NCI-H2196 (cell line): ENCODE measurements at regions not wholly inside any gene's neighbourhood (a gene's known extent, or its start where the extent isn't known, plus 50 kb on each side); places are given as distances from the start of the nearest gene placed in this dataset.

Experiments used
- DNase-seq: peaks from one replicate; lab custom pipeline; 2025; ENCODE audit not compliant: unreplicated experiment; lab: John Stamatoyannopoulos, UW

DNA sequence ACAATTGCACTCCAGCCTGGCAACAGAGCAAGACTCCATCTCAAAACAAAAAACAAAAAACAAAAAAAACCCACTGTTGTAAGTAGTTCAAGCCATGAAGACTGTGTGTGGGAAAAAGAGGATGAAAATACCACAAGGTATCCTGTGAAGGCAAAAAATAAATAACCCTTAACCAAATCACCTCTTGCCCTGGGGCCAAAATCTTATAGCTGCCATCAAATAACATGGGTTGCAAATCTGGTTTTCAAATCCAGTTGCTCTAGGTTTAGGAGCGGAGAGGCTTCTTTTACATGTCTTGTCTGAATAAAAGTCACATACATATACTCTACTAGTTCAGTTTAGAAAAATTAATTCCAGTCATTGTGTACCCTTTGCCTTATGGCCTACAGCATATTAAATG, 87.0 kb upstream of the STT3B start:
- DNase-seq: no peak

DNA sequence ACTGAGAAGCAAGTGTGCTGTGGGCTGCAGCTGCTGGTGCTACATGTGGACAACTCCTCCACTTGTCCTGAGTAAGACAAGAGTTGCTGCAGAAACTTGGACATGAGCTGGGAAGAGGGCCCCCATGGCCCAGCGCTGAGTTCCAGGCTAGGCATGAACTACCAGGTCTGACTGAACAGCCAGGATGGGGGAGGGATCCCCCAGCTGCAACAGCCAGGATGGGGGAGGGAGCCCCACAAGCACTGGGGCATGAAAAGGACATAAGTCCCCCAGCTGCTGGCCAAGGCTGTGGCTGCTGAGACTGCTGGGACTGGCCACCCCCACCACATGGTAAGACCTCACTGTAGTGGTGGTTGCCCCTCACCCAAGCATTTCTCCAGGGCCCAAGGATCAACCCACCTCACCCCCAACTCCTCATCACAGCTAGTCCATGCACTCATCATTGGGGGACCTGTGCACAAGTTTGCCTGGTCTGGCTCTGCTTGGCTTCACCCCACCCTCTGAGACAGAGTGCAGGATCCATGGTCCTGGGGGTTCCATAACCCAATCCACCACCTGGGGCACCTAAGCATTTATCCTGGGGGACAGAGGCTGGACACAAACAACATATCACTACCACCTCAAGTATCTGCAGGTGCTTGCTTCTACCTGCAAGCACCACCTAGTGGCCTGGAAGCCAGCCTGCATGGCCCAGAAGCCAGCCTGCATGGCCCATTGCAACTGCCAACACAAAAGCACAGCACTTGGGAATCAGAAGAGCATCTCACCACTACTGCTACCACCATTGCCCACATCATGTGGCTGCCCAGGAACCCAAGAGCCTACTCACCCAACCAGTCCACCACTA, 84.5 kb upstream of the STT3B start:
- DNase-seq: no peak

DNA sequence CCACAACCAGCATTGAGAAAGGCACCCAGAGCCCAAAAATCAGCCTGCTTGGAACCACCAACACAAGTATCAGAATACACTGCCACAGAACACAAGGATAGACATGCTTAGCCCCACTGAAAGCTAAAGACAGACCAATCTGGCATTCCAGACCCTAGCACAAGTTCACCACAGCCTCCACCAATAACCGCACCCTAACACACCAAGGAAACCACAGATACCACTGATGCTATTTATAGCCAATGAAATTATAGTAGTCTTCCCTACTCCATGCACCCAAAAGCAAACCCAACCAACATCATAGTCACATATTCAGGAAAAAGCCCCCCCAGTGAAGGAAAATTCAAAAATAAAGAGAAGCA, 83.9 kb upstream of the STT3B start:
- no peak for DNase-seq

DNA sequence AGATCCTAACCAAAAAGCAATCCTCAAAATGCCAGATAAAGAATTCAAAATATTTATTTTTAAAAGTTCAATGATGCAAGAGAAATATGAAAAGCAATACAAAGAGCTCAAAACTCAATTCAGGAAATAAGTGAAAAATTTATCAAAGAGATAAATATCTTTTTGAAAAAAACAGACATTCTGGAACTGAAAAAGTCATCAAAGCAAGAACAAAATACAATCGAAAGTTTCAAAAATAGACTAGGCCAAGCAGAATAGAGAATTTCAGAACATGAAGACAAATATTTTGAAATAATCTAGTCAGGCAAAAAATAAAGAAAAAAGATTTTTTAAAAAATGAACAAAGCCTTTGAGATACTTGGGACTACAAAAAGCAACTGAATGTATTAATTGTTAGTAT, 83.4 kb upstream of the STT3B start:
- no peak for DNase-seq

DNA sequence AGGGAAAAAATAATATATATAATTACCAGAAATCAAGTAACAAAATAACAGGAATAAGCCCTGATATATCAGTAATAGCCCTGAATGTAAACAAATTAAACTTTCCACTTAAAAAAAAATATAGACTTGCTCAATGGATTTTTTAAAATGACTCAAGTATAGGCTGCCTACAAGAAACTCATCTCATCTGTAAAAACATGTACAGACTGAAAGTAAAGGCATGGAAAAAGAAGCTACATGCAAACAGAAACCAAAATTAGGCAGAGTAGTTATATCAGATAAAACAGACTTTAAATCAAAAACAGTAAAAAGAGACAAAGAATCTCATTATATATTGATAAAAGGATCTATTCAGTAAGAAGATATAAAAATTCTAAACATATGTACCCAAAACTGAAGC, 82.4 kb upstream of the STT3B start:
- no peak for DNase-seq

DNA sequence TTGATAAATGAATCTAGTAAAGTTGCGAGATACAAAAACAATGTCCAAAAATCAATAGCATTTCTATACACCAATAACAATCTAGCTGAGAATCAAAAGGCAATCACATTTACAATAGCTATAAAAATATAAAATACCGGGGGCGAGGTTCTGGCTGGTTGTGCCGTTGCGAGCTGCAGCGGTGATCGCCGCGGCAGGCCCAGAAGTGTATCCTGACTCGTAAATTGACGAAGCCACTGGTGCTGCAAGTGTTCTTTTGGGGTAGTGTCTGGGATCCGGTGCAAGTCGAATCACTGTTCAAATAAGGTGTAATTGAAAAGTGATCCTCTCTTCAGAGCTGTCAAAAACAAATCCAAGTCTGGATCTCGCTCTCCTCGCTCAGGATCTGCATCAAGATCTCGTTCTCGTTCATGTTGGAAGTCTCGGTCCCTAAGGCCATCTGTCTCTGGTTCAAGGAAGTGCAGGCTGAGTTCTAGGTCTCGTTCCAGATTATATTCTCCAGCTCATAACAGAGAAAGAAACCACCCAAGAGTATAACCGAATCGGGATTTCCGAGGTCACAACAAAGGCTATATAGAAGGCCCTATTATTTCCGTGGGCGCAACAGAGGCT, 80.1 kb upstream of the STT3B start:
- no peak for DNase-seq

DNA sequence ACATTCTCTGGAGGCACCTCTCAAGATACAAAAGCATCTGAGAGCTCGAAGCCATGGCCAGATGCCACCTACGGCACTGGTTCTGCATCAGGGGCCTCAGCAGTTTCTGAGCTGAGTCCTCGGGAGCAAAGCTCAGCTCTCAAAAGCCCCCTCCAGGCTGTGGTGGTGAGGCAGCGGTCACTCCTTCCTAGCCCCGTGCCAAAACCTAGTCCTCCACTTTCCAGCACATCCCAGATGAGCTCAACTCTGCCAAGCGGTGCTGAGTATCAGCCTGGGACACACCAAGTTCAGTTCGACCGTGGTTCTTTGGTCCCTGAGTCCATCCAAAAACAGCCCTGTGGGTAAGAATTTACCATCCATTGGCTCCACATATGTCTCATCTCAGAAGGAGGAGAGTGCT, 79.3 kb upstream of the STT3B start:
- DNase-seq: no peak

DNA sequence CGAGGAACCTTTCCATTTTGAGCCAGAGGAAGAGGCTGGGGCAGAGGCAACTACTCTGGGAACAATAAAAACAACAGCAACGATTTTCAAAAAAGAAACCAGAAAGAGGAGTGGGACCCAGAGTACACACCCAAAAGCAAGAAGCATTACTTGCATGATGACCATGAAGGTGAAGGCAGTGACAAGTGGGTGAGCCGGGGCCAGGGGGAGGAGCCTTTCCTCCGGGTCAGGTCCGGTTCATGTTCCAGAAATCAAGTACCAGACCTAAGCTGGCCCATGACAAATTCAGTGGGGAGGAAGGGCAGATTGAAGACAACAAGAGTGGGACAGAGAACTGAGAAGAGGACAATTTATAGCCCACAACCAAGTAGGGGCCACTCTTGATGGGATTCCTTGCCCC, 77.2 kb upstream of the STT3B start:
- DNase-seq: no peak

DNA sequence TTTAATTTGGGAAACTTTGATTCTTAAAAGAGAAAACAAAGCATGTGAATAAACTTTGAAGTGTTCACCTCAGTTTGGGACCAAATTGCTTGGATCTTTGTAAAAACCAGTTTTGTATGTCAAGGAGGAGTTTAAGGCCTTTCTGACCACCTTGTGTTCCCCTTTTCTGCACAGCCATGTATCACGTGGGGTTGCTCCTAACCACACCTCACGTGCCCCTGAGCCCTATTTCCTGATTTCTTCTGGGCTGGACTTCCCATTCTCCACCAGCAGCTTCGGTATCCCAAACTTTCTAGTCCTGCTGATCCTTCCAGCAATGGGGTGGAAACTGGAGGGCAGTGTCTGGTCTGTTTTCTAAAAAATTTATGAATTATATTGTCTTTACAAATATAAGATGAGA, 76.4 kb upstream of the STT3B start:
- DNase-seq: no peak

DNA sequence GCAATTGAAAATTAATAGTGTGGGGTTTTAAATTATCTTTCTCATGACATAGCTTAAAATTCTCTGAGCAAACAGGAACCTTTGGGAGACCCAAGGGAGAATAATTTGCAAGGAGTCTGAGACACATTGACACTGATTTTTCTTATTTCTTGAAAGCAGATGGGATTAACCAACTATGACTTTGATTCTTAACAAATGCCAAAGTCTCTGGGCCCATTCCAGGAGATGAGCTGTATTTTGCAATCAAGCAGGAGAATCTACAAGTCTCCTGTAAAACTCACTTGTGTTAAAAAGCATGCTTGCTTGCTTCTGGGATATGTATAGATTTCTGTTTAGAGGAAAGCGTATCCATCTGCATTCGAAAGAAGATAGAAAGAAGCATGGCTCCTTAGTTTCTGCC, 71.3 kb upstream of the STT3B start:
- no peak for DNase-seq

DNA sequence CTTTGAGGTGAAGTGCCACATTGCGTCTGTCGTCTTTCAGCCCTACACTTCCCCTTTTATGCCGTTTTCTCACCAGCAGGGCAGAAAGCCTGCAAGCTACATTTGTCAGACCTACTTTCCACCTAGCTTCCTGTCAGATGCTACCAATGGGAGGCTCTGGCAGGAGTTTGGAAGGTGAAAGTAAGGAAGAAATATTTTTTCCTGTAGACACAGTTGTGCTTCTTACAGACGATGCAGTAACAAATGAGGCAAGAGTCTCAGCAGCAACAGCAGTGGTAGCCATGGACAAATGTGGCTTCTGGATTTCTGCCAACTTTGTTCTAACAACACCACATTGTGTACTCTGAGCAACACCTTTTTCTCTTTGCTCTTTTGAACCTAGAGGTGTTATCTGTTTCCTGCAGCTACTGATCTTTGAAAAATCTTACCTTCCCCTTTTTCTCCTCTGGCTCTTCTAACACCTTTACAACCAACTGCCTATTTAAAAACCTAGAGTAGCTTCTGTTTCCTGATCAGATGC, 70.6 kb upstream of the STT3B start:
- no peak for DNase-seq

DNA sequence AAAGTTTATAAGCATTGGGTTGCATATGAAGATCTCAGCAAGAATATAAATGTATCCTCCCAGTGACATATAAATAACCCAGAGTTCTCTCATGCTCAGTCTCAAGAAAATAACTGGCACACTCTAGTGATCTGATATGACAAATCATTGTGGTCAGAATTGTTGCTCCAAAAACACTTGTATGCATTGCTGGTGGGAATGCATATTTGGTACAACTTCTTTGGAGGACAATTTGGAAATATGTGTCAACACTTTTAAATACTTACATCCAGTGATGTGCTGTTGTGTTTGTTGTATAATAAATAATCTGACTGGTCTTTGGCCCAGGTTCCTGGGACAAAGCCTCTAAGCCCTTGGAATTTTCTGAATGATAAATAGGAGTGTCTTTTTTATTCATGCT, 66.7 kb upstream of the STT3B start:
- DNase-seq: no peak

DNA sequence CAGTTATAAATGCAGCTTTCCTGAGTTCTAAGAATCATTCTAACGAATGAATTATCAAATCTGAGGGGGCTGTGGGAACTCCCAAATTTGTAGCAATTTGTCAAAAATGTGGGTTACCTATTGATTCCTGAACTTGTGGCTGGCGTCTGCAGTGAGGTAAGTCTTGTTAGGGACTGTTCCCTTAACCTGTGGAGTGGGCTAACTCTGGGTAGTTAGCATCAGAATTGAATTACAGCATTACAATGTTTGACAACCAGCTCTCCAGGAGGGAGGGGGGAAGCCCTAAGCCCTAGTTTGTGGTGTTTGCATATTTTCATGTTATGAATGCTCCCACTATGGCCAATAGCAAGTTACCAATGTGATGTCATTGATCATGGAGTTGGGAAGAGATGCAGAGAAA, 65.9 kb upstream of the STT3B start:
- DNase-seq: no peak

DNA sequence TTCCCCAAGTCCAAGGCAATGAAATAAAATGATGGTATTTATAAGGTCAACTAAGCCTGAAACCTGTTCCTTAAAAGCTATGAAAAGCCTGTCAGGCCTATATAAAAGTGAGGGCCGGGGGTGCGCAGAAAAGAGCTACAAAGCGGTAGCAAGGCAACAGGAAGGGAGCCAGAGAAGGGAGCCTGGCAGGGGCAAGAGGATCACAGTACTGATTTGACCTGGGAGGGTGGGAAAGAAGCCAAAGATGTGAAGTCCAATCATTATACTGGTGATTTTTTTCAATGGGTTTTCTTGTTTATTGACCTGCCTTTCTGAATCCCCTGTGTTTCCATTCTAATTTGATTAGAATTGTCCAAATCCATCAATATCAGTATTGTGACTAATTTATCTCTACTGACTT, 64.3 kb upstream of the STT3B start:
- DNase-seq: no peak

DNA sequence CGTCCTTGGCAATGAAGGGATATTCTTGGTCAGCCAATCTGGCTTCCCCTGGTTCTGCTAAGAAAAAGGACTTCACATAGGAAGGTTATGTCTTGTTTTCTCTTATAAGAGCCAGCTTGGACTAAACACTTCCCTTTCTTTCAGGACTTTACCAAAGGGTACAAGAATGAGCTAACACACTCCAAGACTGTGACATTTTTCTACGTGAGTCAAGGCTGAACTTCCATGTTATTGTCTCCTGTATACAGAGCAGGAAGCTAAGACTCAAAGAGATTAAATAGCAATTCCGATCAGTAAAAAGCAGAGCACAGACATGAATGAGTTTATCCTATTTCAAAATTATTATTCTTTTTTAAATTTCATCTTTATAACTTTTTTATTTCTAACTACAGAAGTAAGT, 63.3 kb upstream of the STT3B start:
- DNase-seq: no peak

DNA sequence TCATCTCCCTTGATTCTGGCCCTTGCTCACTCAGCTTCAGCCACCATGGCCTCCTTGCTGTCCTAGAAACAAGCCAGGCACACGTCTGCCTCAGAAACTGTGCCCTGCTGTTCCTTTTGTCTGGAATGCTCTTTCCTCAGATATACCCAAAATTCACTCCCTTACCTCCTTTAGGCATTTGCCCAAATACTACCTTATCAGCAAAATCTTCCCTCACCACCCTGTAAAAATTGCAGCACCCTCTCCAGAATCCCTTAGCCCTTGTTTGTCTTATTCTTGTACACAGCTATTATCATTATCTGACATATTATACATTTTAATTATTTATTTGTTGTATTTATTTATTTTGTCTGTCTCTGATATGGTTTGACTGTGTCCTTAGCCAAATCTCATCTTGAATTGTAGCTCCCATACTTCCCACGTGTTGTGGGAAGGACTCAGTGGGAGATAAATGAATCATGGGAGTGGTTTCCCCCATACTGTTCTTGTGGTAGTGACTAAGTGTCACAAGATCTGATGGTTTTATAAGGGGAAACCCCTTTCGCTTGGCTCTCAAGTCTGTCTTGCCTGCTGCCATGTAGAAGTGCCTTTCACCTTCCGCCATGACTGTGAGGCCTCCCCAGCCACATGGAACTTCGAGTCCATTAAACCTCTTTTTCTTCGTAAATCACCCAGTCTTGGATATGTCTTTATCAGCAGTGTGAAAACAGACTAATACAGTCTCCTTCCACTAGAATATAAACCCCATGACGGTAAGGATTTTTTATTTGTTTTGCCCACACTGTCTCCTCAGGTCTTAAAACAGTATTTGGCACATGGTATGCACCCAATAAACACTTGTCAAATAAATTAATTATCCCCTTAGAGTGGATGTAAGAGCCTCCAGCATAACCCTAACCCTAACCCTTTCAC, 60.0 kb upstream of the STT3B start:
- no peak for DNase-seq

DNA sequence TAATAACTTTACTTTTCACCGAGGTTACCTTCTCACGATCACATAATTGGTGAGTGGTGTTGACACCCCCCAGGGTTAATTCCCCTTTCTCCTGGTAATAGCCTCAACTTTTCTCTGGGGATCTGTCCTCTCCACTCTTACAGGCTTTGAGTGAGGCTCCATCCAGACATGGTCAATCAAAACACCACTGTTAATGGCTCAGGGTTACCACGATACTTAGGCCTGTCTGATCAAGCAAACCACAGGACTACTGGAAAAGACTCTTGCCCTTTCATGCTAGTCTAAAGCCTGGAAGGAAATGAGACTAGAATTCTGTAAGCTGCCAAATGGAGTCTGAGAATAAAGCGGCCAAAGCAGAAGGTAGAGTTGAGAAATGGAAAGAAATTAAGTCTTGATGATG, 56.5 kb upstream of the STT3B start:
- no peak for DNase-seq

DNA sequence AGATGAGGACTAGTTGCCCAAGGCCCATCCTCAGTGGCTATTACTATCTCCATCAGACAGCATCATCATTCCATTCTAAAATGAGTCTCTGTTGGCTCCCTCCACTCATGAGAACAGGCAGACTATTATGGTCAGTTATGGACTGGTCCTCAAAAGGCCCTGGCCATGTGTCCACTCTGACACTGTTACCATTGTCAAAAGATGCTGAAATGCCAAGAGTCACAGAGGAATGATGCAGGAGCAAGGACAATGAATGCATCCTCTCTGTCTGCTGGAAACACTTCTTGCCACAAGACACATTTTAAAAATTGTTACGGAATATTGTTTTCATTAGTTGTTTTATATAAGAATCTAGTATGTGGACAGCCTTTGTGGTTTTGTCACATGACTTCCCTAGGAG, 53.3 kb upstream of the STT3B start:
- DNase-seq: no peak

DNA sequence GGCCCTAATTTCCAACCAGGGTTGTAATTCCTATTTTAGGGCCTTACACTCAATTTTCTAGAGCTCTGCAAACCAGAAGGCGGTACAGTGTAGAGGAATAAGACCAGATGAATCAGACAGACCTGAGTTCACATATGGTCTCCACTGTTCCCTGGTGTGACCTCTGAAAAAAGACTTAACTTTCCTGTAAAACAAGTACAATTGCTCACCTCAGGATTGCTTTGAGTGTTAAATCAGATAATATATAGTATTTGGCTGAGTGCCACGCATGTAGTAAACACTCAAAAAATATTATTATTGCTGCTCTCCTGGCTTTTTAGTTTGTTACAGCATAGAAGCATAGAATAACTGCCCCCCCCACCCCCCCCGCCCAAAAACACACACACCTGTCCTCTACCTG, 51.0 kb upstream of the STT3B start:
- no peak for DNase-seq

DNA sequence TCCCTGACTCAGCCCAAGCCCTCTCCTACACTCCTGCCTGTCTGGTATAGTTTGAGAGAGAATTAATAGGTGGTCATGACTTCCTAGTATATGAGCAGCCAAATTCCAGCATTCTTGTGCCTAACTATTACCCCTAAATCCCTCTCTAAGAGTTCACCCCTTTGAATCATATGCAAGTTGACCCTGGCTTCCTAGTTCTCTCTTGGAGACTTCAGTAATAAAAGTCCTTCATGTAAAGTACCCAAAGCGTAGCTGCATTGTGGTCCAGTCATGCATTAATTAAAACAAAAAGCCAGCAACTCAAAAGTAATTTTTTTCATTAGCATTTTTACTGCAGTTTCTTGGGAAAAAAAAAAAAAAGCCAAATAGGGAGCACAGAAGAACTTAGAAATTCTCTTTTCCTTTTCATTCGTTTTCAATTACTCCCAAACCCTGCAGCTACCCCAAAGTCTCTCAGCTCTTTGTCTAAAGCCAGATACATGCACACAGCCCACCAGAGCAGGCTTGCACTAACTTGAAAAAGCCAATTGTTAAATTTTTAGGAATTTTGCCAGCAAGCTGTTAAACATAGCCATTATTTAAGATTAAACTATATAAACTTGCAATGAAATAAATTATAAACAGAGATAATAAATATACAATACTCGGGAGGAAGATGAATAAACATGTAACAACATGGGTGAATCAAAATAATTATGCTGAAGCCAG, 50.1 kb upstream of the STT3B start:
- DNase-seq: no peak
